M059J (cell line): ENCODE measurements at regions not wholly inside any gene's neighbourhood (a gene's known extent, or its start where the extent isn't known, plus 50 kb on each side); places are given as distances from the start of the nearest gene placed in this dataset.
"Not testable (repeated sequence)": the region's sequence is repeated elsewhere in the genome, so short reads cannot be mapped to it uniquely, and the experiment has no call there.

Experiments used
- DNase-seq: peaks from one replicate; pipeline ENCODE4 v3.0.0-alpha.2; 2012; ENCODE audit warnings: low read depth

- no peak for DNase-seq
Observed at GRCh38 chr5:109989994-109990722, 300.4 kb downstream of the MAN2A1 start.

- no peak for DNase-seq
Observed at GRCh38 chr5:109990723-109991359, 301.1 kb downstream of the MAN2A1 start.

- DNase-seq = no peak
Observed at GRCh38 chr5:109992264-109992915, 302.7 kb downstream of the MAN2A1 start.

GRCh38 chr5:109994135-109994534 lies 304.4 kb downstream of the MAN2A1 start:
- no peak for DNase-seq

GRCh38 chr5:109996246-109996645 lies 306.5 kb downstream of the MAN2A1 start:
- DNase-seq = no peak

GRCh38 chr5:109997161-109997560 lies 307.4 kb downstream of the MAN2A1 start:
- no peak for DNase-seq

GRCh38 chr5:109998208-109998607 lies 308.5 kb downstream of the MAN2A1 start:
- no peak for DNase-seq

- DNase-seq = no peak
Observed at GRCh38 chr5:109998726-109999125, 309.0 kb downstream of the MAN2A1 start.

GRCh38 chr5:110001648-110002047 lies 311.9 kb downstream of the MAN2A1 start:
- no peak for DNase-seq

GRCh38 chr5:110002652-110003051 lies 312.9 kb downstream of the MAN2A1 start:
- DNase-seq = no peak

- DNase-seq = not testable (repeated sequence)
Observed at GRCh38 chr5:110005907-110006562, 316.3 kb downstream of the MAN2A1 start.

- no peak for DNase-seq
Observed at GRCh38 chr5:110007101-110007500, 317.4 kb downstream of the MAN2A1 start.

GRCh38 chr5:110008131-110008530 lies 318.4 kb downstream of the MAN2A1 start:
- no peak for DNase-seq

GRCh38 chr5:110012145-110012544 lies 322.4 kb downstream of the MAN2A1 start:
- DNase-seq = no peak

- no peak for DNase-seq
Observed at GRCh38 chr5:110013017-110013416, 323.3 kb downstream of the MAN2A1 start.

GRCh38 chr5:110017854-110018253 lies 328.1 kb downstream of the MAN2A1 start:
- no peak for DNase-seq

- DNase-seq = no peak
Observed at GRCh38 chr5:110018509-110018908, 328.8 kb downstream of the MAN2A1 start.

- no peak for DNase-seq
Observed at GRCh38 chr5:110019119-110019518, 329.4 kb downstream of the MAN2A1 start.

GRCh38 chr5:110019780-110020179 lies 330.1 kb downstream of the MAN2A1 start:
- no peak for DNase-seq

- DNase-seq = no peak
Observed at GRCh38 chr5:110021251-110021650, 331.5 kb downstream of the MAN2A1 start.

- DNase-seq = no peak
Observed at GRCh38 chr5:110025160-110025559, 335.4 kb downstream of the MAN2A1 start.

GRCh38 chr5:110027527-110028322 lies 338.0 kb downstream of the MAN2A1 start:
- DNase-seq = no peak
